Activated T-helper 17 cell treated with anti-CD3 and anti-CD28 coated beads, Interleukin-2, amount 50 U/mL, for 72 hours (primary cell): ENCODE measurements at regions not wholly inside any gene's neighbourhood (a gene's known extent, or its start where the extent isn't known, plus 50 kb on each side); places are given as distances from the start of the nearest gene placed in this dataset.

ENCODE experiments used
- ATAC-seq: fragments of 150-1000 bp; cut with Tn5 transposase; replicated peaks from 2 replicates; pipeline ENCODE4 v1.10.0; 2021; ENCODE audit warnings: mild to moderate bottlenecking, moderate library complexity
- H3K27ac Mint-ChIP-seq: one replicate; pipeline ENCODE4 v1.8.0; 2022; ENCODE audit warnings: mixed read lengths
- H3K27me3 Mint-ChIP-seq: one replicate; pipeline ENCODE4 v1.8.0; 2022; ENCODE audit warnings: mixed read lengths
- H3K36me3 Mint-ChIP-seq: one replicate; pipeline ENCODE4 v1.8.0; 2022; ENCODE audit warnings: low read depth, mild to moderate bottlenecking, mixed read lengths
- H3K4me1 Mint-ChIP-seq: one replicate; pipeline ENCODE4 v1.8.0; 2022; ENCODE audit warnings: mixed read lengths
- H3K4me3 Mint-ChIP-seq: one replicate; pipeline ENCODE4 v1.8.0; 2022; ENCODE audit warnings: mild to moderate bottlenecking, mixed read lengths
- H3K9me3 Mint-ChIP-seq: one replicate; pipeline ENCODE4 v1.8.0; 2022; ENCODE audit warnings: mixed read lengths

DNA sequence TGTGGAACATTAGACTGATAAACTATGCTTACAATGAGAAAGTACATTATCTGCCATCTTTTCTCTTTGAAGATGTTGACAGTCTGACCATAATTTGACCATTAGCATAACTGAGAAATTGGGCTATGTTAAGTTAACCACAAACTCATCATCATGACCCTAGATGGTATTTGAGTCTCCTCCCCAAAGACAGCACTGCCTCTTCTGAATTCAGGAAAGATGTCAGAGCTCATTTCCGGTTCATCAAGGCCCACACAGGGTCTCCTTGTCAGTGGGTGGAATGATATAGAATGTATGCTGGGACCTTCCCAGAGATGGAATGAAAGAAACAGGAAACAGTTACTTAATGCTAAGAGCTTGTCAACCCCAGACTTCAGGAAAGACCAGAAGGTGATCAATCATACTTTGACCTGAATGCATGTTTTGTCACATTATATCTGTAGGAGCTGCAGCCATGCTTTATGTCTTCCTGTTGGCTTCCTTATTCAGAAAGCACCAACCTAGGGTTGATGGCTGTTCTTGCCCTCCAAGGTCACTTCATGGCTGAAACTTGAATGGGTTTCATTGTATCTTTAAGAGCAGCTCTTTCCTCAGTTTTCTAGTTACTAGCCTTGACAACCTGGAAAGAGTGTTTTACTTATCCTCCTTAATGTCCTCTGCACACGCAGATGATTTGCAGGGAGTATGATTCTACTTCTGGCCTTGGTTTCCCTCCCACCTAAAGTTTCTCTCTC, 99.1 kb upstream of the NEUROD1 start:
- Mint-ChIP-seq H3K9me3 (no peaks in the 10 kb centered on the region), H3K27ac (no peak overlapping the region), H3K36me3 (no peaks in the 10 kb centered on the region), H3K4me1 (no peaks in the 10 kb centered on the region), H3K27me3 (peaks cover 12% of the 10 kb centered on the region), H3K4me3 (no peak overlapping the region)
- peak; percentile 46 for ATAC-seq

DNA sequence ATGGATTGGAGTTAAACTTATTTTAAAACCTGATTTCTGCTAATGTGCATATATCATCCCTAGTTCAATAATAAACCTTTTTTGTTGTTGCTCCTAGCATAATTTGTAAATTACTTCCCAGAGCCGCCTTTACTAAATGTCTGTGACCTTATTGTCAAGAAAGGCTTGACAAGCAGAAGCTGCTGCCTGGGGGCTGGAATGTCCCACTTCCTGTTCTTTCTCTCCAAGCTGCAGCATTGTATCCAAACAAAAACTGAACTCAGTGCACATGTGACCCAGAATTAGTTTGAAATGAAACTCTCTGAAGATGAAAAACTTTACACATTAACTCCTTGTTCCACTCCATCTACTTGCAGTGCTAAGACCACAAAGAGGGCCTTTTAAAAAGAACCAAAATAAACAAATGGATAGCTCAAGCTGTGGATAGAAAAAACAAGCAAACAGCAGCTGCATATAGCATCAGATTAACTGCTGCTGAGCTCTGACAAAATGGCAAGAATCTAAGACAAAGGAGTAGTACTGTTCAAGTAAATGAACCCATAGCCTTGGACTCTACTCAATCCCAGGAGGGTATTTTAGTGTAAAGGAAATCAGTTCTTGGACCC, 99.8 kb upstream of the NEUROD1 start:
- no peak for ATAC-seq
- Mint-ChIP-seq H3K36me3 (no peaks in the 10 kb centered on the region), H3K4me3 (no peak overlapping the region), H3K27ac (no peak overlapping the region), H3K4me1 (no peaks in the 10 kb centered on the region), H3K27me3 (peaks cover 12% of the 10 kb centered on the region), H3K9me3 (no peaks in the 10 kb centered on the region)

DNA sequence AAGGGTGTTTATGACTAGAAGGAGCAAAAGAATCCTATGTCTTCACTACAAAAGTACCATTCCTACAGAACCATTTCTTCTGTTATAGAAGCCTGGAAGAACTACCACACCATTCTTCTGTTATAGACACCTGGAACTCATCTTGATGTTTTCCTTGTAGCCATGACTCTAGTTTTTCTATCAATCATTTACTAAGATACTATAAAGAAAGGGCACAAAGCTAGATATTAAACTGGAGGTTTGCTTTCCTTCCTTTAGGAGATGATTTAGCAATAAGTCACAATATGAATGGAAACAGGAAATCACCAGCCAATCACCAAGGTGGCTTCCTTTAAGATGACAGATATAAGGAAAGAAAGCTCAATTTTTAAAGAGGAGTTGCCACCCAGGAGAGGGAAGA, 100.3 kb upstream of the NEUROD1 start:
- Mint-ChIP-seq H3K4me1 (no peaks in the 10 kb centered on the region), H3K27me3 (peaks cover 12% of the 10 kb centered on the region), H3K36me3 (no peaks in the 10 kb centered on the region), H3K9me3 (no peaks in the 10 kb centered on the region), H3K4me3 (no peak overlapping the region), H3K27ac (no peak overlapping the region)
- no peak for ATAC-seq

DNA sequence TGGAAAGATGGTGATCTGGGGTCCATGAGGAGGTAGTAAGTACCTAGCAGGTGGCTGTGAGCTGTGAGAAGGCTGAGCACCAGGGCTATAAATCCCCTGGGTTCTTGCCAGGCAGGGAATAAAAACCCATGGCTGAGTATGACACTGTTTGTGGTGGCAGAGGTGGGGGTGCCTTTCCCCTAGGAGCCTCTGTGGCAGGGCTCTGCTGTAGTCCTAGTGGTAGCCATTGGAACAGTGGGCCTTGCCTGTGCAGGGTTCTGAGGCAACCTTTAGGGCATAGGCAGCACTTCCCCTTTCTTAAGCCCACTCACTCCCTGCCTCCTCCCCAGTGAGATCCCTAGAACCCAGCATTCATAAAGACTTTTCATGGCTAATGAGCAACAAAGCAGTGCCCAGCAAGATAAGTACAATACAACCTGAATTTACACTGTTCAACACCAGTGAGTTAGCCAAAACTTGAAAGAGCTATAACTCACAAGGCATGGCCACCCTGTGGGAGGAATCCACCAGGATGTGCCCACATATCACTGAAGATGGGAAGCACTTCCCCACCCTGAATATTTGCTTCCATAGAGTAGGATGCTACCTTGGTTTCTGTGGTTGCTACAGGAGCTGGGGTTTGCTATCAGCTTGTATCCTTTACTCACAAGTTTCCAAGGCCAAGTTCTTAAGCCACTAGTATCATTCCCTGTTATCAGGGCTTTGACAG, 100.9 kb upstream of the NEUROD1 start:
- H3K27me3 Mint-ChIP-seq, result peaks cover 12% of the 10 kb centered on the region
- no peak overlapping the region for H3K4me3 Mint-ChIP-seq
- H3K27ac Mint-ChIP-seq, result no peak overlapping the region
- no peak for ATAC-seq
- no peaks in the 10 kb centered on the region for H3K9me3 Mint-ChIP-seq
- no peaks in the 10 kb centered on the region for H3K4me1 Mint-ChIP-seq
- no peaks in the 10 kb centered on the region for H3K36me3 Mint-ChIP-seq

DNA sequence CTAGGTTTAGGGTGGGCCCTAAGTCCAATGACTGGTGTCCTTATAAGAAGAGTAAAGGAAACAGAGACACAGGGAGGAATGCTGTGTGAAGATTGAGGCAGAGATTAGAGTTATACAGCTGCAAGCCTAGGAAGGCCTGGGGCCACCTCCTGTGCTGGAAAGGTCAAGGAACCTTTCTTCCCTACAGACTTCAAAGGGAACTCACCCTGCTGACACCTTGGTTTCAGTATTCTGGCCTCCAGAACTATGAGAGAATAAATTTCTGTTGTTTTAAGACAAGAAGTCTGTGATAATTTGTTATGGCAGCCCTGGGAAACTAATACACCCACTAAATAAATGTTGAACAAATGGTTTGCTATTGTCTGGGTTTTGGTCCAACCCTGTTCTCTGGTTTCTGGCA, 102.3 kb upstream of the NEUROD1 start:
- Mint-ChIP-seq H3K27me3 (peaks cover 16% of the 10 kb centered on the region), H3K4me1 (no peaks in the 10 kb centered on the region), H3K27ac (no peak overlapping the region), H3K9me3 (no peaks in the 10 kb centered on the region), H3K4me3 (no peak overlapping the region), H3K36me3 (no peaks in the 10 kb centered on the region)
- ATAC-seq, result no peak

DNA sequence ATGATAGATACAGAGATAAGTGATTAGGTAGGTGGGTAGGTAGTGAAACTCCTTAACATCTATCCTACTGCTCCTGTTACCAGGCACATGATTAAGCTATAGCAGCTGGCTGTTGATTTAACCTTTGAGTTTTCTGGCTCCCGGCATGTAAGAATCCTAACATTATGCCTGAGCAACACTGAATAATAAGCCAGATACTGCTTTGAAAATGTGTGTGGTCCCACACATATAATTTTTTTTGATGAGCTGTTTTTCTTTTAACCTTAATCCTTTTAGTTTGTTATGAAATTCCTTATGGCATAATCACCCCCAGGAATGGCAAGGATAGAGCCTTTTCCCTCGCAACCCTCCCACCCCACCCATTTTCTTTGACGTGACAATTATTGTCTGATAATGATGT, 104.2 kb upstream of the NEUROD1 start:
- H3K36me3 Mint-ChIP-seq, result no peaks in the 10 kb centered on the region
- H3K4me1 Mint-ChIP-seq, result no peaks in the 10 kb centered on the region
- ATAC-seq, result no peak
- H3K9me3 Mint-ChIP-seq, result no peaks in the 10 kb centered on the region
- H3K27me3 Mint-ChIP-seq, result peaks cover 18% of the 10 kb centered on the region
- no peak overlapping the region for H3K4me3 Mint-ChIP-seq
- no peak overlapping the region for H3K27ac Mint-ChIP-seq

DNA sequence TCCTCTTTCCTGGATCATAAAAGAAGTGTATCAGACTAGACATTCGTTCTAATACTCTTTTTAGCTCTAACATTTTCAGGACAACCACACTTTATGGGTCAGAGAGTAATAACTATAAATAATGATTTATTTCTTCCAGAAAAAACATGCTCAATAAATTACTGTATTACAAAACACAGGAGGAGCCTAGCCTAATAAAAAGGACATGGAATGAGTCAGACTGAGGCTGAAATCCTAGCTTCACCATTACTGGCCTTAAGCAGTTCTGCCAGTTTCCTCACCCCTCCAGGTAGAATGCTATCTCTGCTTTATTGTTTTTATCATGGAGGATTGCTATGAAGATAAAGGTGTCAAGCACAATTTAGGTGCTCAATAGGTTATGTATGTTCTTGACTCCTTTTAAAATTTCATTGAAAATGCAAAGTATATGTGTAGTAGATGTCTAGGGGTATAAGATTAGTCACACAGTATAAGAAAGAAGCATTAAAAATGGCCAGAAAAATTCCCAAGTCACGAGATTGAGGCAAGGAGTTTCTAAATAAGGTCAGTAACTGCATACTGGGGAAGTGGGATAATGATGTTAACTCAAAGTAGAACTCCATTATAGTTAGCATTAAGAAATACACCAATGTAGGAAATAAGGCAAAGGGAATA, 105.5 kb upstream of the NEUROD1 start:
- Mint-ChIP-seq H3K9me3 (no peaks in the 10 kb centered on the region), H3K27me3 (peaks cover 24% of the 10 kb centered on the region), H3K36me3 (no peaks in the 10 kb centered on the region), H3K27ac (no peak overlapping the region), H3K4me1 (peaks cover 7% of the 10 kb centered on the region), H3K4me3 (no peak overlapping the region)
- ATAC-seq, result no peak

DNA sequence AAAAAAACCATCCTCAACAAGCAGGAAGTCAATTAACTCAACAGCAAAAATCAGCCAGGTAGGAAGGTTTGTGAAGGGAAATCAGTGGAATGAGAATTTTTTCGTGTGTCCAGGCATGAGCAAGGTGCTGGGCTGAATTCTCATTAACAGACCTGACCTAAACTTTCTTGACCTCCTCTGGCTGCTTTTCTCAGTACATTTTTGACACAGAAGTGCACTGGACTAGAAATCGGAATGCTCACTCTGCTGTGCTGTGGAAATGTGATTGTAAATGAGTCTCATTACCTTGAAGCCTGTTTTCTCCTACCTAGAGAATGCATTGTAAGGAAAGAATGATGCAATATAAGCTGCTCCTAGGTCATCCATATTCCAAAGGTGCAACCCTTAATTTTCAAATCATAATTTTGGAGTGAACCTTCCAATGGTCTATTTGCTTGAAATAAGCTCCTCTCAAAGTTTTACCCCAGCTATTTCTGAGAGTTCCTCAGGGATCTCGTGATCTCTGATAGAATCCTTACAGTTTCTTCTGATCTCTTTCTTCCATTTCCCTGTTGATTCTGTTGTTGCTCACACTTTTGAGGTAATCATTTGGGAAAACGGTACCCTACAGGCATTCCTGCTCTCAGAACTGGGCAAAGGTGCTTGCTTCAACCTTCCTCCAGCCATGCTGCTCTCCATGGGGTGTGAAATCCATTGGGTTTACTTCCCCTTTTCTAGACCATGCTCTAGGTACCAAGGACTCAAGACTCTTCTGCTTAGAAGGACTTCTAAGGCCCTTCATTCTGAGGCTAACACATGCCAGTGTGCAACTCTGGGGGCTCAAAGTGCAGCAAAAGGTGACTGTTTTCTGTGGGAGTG, 104.9 kb upstream of the ITPRID2 start:
- no peaks in the 10 kb centered on the region for H3K36me3 Mint-ChIP-seq
- no peak overlapping the region for H3K4me3 Mint-ChIP-seq
- no peak for ATAC-seq
- H3K4me1 Mint-ChIP-seq, result peaks cover 12% of the 10 kb centered on the region
- H3K27ac Mint-ChIP-seq, result no peak overlapping the region
- H3K9me3 Mint-ChIP-seq, result no peaks in the 10 kb centered on the region
- peaks cover 23% of the 10 kb centered on the region for H3K27me3 Mint-ChIP-seq

DNA sequence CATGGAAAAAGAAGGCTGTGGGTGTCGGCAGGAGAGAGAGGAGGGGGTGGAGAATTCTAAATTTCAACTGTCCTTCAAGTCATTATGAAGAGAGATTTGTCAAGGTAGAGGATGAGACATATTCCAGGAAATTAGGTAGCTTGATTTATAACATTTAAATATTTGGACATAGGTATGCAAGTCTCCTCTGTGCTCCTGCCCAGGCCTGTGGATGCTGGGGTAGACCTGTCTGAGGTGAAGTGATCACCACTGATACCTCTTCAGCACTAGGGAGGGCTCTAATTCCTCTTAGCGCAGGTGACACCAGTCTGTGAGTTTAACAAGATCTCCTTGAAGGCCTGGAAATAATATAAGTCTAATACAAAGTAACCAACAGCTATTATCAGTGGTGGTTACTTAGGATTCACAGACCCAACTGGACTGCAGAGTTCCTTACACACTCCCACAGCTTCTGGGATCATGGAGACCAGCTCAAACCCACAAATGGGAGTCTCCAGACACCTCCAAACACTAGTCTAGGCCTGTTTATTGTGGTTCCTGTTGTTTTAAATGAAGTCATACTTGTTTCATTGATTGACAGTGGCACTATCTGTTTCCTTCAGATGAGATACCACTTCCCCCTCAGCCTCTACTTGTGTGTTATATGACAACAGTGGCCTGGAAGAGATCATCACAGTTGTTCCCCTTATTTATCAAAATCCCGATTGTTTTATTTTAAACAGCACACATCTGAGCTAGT, 104.1 kb upstream of the ITPRID2 start:
- Mint-ChIP-seq H3K36me3 (no peaks in the 10 kb centered on the region), H3K27ac (no peak overlapping the region), H3K27me3 (peaks cover 20% of the 10 kb centered on the region)

DNA sequence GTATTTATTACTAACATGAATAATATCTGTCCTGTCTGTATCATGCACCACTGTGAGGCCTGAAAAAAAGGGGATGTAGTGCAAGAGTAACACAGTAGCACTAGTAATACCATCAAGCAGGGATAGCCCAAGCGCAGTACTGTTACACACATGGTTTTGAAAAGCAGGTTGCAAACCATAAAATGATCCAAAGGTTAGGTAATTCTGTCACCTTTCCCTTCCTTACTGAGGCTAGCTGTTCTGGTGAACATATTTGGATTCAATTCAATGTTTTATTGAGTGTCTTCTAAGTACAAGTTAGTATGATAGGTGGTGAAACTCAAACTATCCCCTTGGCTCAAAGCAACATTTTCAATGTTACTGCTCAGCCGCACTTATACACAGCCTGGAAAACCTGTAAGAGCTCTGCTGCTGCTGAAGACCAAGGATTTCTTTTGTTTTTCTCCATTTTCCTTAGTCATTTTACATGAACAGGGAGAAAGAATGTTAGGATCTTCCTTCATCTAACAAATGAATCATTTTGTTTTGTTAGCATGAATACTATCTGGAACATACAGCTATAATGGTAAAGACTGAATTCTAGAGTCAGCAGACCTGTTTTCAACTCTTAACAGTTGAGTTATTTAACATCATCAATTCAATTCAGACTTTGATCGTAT, 102.5 kb upstream of the ITPRID2 start:
- ATAC-seq, result no peak
- Mint-ChIP-seq H3K4me1 (peaks cover 17% of the 10 kb centered on the region), H3K36me3 (no peaks in the 10 kb centered on the region), H3K27me3 (peaks cover 13% of the 10 kb centered on the region), H3K27ac (no peak overlapping the region), H3K9me3 (peaks cover 5% of the 10 kb centered on the region), H3K4me3 (no peak overlapping the region)

More for the DNA sequence above, 104.1 kb upstream of the ITPRID2 start:
- no peak for ATAC-seq
- Mint-ChIP-seq H3K4me1 (peaks cover 17% of the 10 kb centered on the region), H3K4me3 (no peak overlapping the region), H3K9me3 (no peaks in the 10 kb centered on the region)

DNA sequence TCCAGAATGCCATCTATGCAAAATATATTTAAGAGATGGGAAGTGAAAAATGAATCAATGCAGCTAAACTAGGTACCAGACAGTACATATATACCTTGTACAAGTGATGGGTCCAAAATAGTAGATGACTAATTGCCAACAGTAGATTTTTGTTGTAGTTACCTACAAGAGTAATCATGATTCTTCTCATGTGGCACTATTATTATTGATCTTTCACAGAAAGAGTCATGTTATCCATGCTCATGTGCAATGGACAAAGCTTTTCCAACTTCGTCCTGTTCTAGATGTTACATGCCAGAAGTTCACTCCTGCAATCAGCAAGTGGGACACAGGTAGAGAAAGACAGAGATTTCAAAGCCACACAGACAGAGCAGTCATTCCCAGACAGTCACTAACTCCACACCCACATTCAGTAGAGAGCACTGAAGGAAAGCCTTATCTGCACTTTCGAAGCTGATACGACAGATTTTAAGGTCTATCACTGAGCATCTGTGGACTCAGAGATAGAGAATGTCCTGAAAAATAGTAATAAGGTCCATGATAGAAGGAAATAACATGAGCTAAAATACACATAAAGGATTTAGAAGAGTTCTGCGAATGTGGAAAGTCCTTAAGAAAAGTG, 101.6 kb upstream of the ITPRID2 start:
- ATAC-seq, result no peak
- Mint-ChIP-seq H3K4me1 (peaks cover 17% of the 10 kb centered on the region), H3K27me3 (peaks cover 13% of the 10 kb centered on the region), H3K36me3 (no peaks in the 10 kb centered on the region), H3K9me3 (peaks cover 5% of the 10 kb centered on the region), H3K4me3 (no peak overlapping the region), H3K27ac (peak overlapping the region; percentile 58)

DNA sequence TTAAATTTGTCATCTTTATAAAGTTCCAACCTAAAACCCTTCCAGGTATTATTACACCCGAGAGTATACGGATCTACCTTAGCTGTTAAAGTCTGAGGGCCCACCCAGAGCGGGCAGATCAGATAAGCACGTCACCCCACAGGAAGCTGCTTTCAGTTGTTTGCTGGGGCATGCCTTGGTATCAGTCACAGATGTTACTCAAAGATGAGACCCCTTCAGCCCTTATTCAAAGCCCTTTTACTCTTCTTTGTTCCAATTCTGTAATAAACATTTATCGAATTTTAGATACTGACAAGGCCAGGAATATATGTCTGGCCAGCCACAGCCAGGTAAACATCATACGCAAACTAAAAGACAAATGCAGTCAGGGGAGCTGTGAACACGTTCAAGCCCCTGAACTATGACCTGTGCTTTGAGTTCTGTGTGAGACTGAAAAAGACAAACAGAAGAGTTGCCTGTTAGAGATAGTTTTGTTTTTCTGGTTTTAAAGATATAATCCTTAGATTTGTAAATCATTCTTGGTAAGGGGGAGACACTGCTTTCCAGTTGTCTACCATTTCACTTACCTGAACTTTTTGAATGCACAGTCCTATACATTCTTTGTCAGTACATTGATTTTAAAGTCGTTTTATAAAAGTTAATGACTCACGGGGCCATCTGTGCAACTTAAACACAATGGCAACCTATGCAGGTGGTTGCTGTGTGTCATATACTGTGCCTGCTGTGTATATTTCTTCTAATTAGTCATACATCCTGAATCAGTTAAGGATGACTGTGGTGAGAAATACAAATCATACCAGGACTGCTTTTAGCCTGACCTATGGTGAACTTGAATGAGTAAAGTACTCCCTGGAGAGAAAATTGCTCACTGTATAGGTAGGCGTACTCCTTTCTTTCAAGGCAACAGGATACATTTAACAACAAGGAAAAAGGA, 100.5 kb upstream of the ITPRID2 start:
- Mint-ChIP-seq H3K4me3 (peak overlapping the region; percentile 36), H3K27me3 (peaks cover 13% of the 10 kb centered on the region), H3K36me3 (no peaks in the 10 kb centered on the region), H3K9me3 (peaks cover 5% of the 10 kb centered on the region), H3K4me1 (peaks cover 17% of the 10 kb centered on the region), H3K27ac (peak overlapping the region; percentile 83)
- ATAC-seq, result peak; percentile 99
